OCI-M2 (cell line): ENCODE measurements at regions not wholly inside any gene's neighbourhood (a gene's known extent, or its start where the extent isn't known, plus 50 kb on each side); places are given as distances from the start of the nearest gene placed in this dataset.
"Not testable (repeated sequence)": the region's sequence is repeated elsewhere in the genome, so short reads cannot be mapped to it uniquely, and the experiment has no call there.

Source experiments
- DNase-seq: peaks from one replicate; lab custom pipeline; 2025; ENCODE audit not compliant: unreplicated experiment; lab: John Stamatoyannopoulos, UW

GRCh38 chr4:158053086-158053485, 119.7 kb downstream of the GASK1B start:
- DNase-seq: no peak

GRCh38 chr4:158051401-158052235, 121.2 kb downstream of the GASK1B start:
- no peak for DNase-seq

GRCh38 chr4:158050942-158051341, 121.9 kb downstream of the GASK1B start:
- no peak for DNase-seq

GRCh38 chr4:158046345-158046744, 126.5 kb downstream of the GASK1B start:
- DNase-seq: no peak

GRCh38 chr4:158043971-158044618, 128.7 kb downstream of the GASK1B start:
- DNase-seq: no peak

GRCh38 chr4:158042591-158043030, 130.2 kb downstream of the GASK1B start:
- DNase-seq: no peak

GRCh38 chr4:158038718-158039117, 134.1 kb downstream of the GASK1B start:
- no peak for DNase-seq

GRCh38 chr4:158036998-158037397, 135.8 kb downstream of the GASK1B start:
- no peak for DNase-seq

- no peak for DNase-seq
Measured at GRCh38 chr4:158035662-158036195, 137.1 kb downstream of the GASK1B start.

- no peak for DNase-seq
Measured at GRCh38 chr4:158033416-158034120, 139.3 kb downstream of the GASK1B start.

GRCh38 chr4:158032733-158033415, 140.0 kb downstream of the GASK1B start:
- DNase-seq: no peak

- DNase-seq: not testable (repeated sequence)
Measured at GRCh38 chr4:158028381-158028780, 144.4 kb downstream of the GASK1B start.

- no peak for DNase-seq
Measured at GRCh38 chr4:158025131-158025530, 147.7 kb downstream of the GASK1B start.

GRCh38 chr4:158020734-158021346, 152.0 kb downstream of the GASK1B start:
- no peak for DNase-seq

- no peak for DNase-seq
Measured at GRCh38 chr4:158020176-158020575, 152.6 kb downstream of the GASK1B start.

GRCh38 chr4:158018831-158019230, 154.0 kb downstream of the GASK1B start:
- no peak for DNase-seq

GRCh38 chr4:158018221-158018830, 154.5 kb downstream of the GASK1B start:
- peak; percentile 44 for DNase-seq

- no peak for DNase-seq
Measured at GRCh38 chr4:158016511-158016910, 156.3 kb downstream of the GASK1B start.

- DNase-seq: no peak
Measured at GRCh38 chr4:158015241-158015640, 157.6 kb downstream of the GASK1B start.

- DNase-seq: no peak
Measured at GRCh38 chr4:158013858-158014257, 159.0 kb downstream of the GASK1B start.
